ENCODE measurements at regions not wholly inside any gene's neighbourhood (a gene's known extent, or its start where the extent isn't known, plus 50 kb on each side); places are given as distances from the start of the nearest gene placed in this dataset.

- TF ChIP-seq CTCF (IDR thresholded peaks at IDR 0.05), result no peak
- TF ChIP-seq POLR2A (IDR thresholded peaks at IDR 0.05), result no peak
Observed at GRCh38 chr5:175079707-175080106, 355.3 kb downstream of the MSX2 start.

Data from Peyer's patch (tissue), 4 donors.